GM19023 (cell line): ENCODE measurements at regions not wholly inside any gene's neighbourhood (a gene's known extent, or its start where the extent isn't known, plus 50 kb on each side); places are given as distances from the start of the nearest gene placed in this dataset.

Experiments
- ATAC-seq: cut with Tn5 transposase; IDR thresholded peaks from one replicate; pipeline ENCODE4 v1.9.1; 2021; ENCODE audit warnings: mild to moderate bottlenecking, moderate library complexity; ENCODE audit not compliant: unreplicated experiment

- peak; percentile 96 for ATAC-seq
Observed at GRCh38 chr5:8457187-8458037, 588.5 kb downstream of the MTRR start.

- ATAC-seq: peak; percentile 12
Observed at GRCh38 chr5:8458038-8458383, 589.1 kb downstream of the MTRR start.

DNA sequence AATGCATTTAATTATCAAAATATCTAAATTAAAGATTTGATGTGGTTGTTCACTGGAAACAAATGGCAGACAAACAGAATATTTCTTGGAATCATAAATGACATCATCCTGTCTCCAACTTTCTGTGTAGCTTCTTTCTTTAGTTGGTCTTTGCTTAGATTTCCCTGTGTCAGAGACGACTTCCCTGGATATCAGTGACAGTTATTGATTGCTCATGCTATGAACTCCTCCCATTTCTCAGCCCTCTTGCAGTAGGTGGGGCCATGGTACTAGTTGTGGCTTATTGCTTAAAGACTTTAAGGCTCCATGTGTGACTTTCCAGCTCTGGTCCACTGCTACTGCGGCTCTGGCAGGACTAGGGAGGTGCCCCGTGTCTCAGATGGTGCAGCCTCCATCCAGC lies 592.6 kb downstream of the MTRR start:
- ATAC-seq: no peak

DNA sequence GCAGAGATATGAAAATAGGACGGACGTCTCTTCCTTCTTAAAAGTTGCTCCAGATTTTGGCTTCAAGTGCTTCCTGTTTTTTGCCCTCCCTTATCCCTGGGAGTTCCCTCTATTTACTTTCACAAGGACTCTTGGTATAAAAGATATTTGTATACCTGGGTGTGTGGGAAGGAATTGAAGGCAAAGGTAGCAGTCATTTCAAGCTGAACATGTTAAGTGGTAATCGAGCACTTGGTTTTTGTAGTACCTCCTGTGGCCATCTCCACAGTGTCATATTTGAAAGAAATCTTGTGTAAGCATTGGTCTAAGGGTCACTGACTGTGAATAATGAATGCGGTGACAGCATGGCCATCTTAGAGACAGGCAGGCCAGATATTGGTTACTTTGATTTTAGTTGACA lies 593.6 kb downstream of the MTRR start:
- no peak for ATAC-seq

GRCh38 chr5:8470489-8470888 lies 601.5 kb downstream of the MTRR start:
- ATAC-seq: no peak

- ATAC-seq: no peak
Observed at GRCh38 chr5:8471581-8471980, 602.6 kb downstream of the MTRR start.

- ATAC-seq: no peak
Observed at GRCh38 chr5:8473016-8473415, 604.1 kb downstream of the MTRR start.

GRCh38 chr5:8473827-8474568 lies 605.0 kb downstream of the MTRR start:
- ATAC-seq: no peak

DNA sequence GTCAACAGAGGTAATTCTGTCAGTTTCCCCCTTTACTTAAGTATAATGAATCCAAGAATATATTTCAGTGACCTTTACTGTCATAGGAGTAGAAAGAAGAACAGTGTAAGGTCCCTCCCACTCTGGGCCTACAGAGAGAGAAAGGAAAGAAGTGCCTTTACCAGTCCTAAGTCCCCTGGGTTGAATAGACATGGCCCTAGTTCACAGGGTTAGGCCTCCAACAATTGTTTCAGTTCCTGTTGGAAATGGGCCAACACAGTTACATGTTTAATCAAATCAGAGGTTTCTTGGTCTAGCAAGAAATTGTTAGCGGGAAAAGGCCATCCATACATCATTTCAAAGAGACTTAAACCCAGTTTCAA lies 605.6 kb downstream of the MTRR start:
- ATAC-seq: no peak

GRCh38 chr5:8478326-8478725 lies 609.4 kb downstream of the MTRR start:
- no peak for ATAC-seq

- no peak for ATAC-seq
Observed at GRCh38 chr5:8481007-8481406, 612.1 kb downstream of the MTRR start.

GRCh38 chr5:8491254-8491653 lies 622.3 kb downstream of the MTRR start:
- no peak for ATAC-seq

GRCh38 chr5:8493176-8493575 lies 624.2 kb downstream of the MTRR start:
- no peak for ATAC-seq

DNA sequence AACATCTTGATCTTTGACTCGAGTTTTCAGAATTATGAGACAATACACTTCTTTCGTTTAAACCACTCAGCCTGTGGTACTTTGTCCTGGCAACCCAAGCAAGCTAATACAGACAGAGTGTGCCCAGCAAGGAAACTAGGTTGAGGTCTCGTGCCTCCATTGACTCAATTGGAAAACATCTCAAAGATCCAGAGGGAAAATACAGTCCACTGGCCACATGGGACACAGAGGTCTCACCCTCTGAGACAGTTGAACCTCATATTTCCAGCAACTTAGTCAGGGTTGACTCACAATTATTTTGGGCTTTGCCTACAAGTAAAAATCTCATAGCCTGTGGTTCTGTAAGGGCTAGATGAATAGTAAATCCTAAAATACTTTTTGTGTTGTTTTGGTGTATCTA lies 631.5 kb downstream of the MTRR start:
- no peak for ATAC-seq

- no peak for ATAC-seq
Observed at GRCh38 chr5:8505196-8505595, 636.2 kb downstream of the MTRR start.

- ATAC-seq: no peak
Observed at GRCh38 chr5:8508231-8508630, 639.3 kb downstream of the MTRR start.

DNA sequence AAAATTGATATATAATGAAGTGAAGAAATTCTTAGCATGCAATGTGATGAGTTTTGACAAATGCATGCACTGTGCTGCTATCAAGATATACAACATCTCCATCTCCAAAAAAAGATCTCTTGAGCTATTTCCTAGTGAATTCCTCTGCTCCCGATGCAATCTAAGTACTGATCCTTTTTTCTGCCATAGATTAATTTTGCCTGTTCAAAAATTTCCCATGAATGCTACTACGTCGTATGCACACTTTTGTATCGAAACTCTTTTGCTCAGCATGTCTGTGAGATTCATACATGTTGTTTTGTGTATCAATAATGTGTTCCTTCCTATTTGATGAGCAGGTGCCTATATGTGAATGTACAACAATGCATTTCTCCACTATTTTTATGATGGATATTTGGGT lies 647.4 kb downstream of the MTRR start:
- ATAC-seq: no peak

DNA sequence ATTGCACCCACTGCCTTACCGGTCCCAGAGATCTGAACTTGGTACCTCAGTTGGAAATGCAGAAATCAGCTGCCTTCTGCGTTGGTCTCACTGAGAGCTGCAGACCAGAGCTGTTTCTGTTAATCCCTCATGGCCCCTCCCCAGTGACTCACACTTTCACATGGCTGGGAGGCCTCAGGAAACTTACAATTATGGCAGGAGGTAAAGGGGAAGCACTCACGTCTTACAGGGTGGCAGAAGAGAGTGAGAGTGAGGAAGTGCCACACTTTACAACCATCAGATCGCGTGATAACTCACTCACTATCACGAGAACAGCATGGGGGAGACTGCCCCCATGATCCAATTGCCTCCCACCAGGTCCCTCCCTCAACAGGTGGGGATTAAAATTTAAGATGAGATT lies 648.5 kb downstream of the MTRR start:
- no peak for ATAC-seq

DNA sequence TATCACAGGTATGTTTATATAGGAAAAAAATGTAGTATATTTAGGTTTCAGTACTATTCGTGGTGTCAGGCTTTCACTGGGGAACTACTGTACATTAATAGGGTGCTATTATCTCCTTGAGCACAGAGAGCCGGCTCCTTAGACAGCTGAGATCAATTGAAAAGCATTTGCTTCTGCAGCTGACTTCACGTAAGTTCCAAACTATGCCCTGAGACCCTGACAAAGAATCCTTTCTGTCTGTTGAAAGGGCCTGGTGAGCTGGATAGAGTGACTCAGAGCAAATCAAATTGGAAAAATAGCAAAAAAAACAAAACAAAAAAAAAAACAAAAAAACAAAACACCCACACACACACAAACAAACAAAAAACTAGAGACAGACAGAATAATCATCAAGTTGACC lies 652.0 kb downstream of the MTRR start:
- ATAC-seq: no peak

GRCh38 chr5:8521991-8522390 lies 653.0 kb downstream of the MTRR start:
- no peak for ATAC-seq

- ATAC-seq: no peak
Observed at GRCh38 chr5:8522646-8523045, 653.7 kb downstream of the MTRR start.

- ATAC-seq: no peak
Observed at GRCh38 chr5:8523501-8523900, 654.6 kb downstream of the MTRR start.

DNA sequence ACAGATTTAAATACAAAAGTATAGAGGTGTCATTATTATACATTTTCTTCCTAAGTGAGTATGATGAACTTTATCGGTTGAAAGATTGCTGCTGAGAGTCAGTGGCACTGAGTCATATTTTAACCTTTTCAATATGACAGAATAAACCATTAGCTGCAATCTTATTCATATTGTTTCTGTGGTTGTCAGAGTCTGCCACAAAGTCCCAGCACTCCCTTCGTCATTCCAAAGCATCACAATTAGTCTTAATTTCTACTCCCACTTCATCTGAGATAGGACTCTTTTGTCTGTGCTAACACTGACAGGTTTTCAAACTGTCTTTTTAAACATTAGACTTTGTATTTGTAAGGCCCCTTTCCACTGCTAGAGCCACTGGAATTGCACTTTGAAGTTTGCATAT lies 656.9 kb downstream of the MTRR start:
- no peak for ATAC-seq
